KBM-7 (cell line): ENCODE measurements at regions not wholly inside any gene's neighbourhood (a gene's known extent, or its start where the extent isn't known, plus 50 kb on each side); places are given as distances from the start of the nearest gene placed in this dataset.
"Not testable (repeated sequence)": the region's sequence is repeated elsewhere in the genome, so short reads cannot be mapped to it uniquely, and the experiment has no call there.

Experiments
- DNase-seq: peaks from one replicate; pipeline ENCODE4 v3.0.0-alpha.2; 2015
- in situ Hi-C: fragments of 300-500 bp; cut with MboI; formaldehyde crosslinking; loops from 2 replicates; pipeline ENCODE4 v1.14.3; 2020; ENCODE audit warnings: low sequenced_read_pairs, low pct_unique_long_range_greater_than_20kb, mixed read lengths

DNA sequence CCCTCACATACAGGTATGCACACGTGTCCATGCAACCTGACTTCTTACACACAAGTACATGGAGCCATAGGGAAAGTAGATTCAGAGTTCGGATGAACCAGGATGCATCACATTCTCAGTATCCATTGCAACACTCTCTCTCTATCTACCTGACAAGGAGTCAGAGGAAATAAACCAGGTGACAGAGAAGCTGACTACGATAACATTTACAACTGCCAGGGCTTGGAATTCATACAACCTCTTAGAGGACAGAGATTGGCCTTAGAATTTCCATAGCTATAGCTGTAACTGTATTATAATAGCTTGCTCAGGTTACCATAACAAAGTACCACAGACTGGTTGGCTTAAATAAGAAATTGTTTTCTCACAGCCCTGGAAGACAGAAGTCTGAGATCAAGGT, 116.9 kb upstream of the PALMD start:
- DNase-seq, result no peak
- in situ Hi-C loops, result no loop called here

DNA sequence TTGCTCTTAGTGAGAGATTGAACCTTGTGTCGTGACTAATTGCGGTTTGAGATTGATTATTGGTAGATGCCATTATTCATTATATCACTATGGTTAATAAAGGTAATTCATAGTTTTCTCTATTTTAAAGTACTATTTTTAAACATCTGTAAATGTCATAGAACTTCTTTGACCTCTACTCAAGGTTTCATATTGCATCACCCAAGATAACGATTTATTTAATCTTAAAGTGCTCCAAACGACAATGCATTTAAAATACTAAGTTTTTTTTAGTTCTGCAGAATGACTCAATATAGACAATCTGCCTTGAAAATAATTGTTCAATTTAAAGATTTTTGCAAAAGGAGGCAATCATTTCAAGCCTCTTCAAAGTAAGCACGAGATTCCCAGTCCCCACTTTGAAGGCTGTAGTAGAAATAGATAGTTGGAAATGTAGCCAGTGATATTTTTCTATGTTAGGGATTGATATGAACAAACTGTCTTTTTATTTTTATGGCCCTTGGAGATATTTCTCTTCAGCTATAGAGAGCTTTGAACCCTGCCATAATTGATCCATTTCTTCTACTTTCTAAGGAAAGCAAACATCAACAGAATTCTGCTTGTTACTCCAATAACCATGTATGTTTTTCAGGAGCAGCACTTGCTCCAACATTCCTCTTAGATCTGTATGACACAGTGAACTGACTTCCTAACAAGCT, 114.2 kb upstream of the PALMD start:
- DNase-seq, result no peak
- in situ Hi-C loops, result no loop called here

DNA sequence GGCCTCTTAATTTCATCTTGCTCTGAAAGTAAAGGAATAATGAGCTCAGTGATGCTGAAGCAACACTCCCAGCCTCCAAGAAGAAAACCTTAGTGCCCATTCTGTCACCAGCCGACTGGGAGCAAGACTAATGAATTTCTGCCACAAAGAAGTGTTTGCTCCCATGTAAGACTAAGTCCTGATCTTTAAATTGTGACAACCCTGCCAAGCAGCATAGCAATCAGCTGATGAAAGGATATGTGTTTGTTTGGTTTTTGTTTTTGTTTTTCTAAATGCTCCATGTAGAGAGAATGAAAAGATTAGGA, 113.7 kb upstream of the PALMD start:
- in situ Hi-C loops, result no loop called here
- no peak for DNase-seq

DNA sequence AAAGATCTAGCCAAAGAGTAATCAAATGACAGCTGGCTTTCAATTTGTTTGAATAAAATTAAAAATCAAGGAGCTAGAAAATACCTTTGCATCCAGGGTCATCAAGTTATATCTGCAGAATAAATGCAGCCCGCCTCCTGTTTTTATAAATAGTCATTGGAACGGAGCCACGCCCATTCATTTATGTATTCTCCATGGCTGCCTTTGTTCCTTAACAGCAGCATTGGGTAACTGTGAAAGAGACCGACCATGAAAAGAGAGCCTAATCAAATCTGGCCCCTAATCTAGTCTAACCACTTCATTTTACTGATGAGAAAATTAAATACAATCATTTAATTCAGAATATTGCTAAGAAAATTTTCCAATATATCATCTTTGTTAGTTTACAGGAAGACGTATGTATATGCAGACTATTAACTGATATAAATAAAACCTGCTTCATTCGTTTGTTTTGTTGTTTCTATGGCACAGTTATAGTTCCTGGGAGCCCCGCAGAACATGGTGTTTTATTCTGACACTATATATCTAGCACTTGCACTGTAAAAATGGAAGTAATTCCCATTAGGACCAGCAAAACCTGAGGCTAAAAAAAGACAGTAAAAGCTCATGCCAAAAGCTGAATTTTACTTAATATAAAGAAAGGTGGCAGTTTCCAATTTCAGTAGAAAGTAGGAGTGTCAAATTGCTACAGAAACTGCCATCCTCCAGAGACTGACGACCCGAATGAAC, 111.8 kb upstream of the PALMD start:
- in situ Hi-C loops, result no loop called here

DNA sequence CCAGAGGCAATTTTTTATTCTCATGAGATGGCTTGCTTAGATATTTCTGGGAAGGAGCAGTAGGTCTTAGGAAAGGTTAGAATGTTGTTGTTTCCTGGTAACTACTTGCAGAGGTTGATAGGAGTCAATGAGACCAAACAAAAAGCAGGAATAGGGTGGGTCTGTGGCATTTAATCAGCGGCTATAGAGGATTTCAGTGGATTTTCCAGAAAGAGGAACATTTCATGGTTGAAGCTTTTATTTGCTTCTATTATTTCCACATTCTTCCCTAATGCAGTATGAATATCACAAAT, 111.3 kb upstream of the PALMD start:
- in situ Hi-C loops, result no loop called here
- no peak for DNase-seq

More for the DNA sequence above, 111.8 kb upstream of the PALMD start:
- no peak for DNase-seq

DNA sequence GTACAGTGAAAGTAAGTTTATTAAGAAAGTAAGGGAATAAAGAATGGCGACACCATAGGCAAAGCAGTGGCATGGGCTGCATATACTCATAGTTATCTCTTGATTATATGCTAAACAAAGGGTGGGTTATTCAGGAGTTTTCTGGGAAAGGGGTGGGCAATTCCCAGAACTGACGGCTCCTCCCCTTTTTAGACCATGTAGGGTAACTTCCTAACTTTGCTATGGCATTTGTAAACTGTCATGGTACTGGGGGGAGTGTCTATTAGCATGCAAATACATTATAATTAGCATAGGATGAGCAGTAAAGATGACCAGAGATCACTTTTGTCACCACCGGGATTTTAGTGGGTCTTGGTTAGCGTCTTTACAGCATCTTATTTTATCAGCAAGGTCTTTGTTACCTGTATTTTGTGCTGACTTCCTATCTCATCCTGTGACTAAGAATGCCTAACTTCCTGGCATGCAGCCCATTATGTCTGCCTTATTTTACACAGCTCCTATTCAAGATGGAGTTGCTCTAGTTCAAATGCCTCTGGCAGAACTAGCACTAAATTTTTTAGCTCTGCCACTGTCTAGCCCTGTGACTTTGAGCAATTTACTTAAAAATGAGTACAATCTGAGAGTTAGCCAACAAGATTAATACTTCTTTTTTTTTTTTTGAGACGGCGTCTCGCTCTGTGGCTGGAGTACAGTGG, 110.3 kb upstream of the PALMD start:
- in situ Hi-C loops, result no loop called here

DNA sequence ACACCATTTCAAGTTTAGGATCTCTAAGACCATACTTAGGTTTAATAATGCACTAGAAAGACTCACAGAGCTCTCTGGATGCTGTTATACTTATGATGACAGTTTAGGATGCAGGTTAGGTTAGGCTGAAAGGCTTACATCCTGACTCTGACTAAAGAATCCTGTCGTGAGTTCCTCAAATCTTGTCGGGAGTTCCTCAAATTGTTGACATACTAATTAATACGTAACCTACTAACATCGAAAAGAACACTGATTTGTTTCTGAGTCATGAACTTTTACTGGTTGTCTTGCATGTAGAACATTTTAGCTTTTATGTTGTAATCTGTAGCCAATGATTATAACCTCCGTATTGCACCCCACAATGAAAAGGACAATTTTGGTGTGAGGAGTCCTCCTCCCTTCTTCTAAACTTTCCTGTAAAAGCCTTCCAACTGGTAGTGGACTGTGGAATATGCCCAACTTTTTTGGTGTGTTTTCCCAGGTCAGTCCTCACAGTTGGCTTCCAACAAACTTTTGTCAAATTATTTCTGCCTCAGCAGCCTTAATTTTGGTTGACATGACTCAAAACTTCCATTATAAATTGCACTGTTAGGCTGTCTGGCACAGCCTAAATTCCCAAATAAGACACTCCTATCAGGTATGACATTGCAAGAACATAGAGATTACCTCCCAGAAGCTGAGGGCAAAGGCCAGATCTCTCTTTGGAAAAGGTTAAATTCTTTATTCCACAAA, 107.9 kb upstream of the PALMD start:
- DNase-seq, result no peak
- in situ Hi-C loops, result no loop called here

More for the DNA sequence above, 110.3 kb upstream of the PALMD start:
- DNase-seq, result no peak

DNA sequence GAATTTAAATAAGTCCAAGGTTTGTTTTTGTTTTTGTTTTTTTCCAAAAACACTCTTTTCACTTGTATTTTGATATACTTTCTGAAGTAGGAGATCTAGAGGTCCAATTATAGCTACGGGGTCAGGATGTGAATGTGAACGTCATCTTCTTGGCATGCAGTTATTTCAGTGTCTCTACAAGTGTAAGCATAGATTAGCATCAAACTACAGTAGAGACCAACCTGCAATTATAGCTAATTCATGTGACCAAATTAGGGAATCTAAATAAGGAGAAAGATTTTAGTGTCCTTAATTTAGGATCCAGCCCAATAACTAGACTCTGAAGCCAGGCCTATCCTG, 107.3 kb upstream of the PALMD start:
- in situ Hi-C loops, result no loop called here
- no peak for DNase-seq

DNA sequence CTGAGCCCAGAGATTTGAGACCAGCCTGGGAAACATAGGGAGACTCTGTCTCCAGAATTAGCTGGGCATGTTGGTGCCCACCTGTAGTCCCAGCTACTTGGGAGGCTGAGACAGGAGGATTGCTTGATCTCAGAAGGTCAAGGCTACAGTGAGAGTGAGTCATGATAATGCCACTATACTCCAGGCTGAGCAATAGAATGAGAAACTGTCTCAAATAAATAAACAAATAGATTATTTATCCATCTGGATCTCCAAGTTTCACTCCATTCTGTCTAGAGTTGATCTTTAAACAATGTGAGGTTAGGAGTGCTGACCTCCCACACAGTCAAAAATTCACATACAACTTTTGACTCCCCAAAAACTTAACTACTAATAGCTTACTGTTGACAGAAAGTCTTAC, 106.8 kb upstream of the PALMD start:
- in situ Hi-C loops, result no loop called here
- DNase-seq, result no peak

DNA sequence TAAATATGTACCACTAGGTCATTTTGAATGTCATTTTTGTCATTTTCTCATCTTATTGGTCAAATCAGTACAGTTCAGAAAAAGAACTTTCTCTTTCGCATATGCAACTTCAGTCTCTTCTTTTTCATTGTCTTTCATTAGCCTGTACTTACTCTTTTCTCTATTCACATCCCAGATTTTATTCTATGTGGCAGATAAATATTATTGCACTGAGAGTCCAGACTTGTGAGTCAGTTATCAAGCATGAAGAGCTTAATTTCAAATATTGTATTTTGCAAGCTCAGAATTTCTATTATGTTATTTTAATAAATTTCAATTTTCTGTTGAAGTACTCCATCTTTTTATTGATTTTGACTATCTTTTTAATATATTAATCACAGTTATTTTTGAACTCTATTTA, 105.2 kb upstream of the PALMD start:
- in situ Hi-C loops, result no loop called here
- no peak for DNase-seq

DNA sequence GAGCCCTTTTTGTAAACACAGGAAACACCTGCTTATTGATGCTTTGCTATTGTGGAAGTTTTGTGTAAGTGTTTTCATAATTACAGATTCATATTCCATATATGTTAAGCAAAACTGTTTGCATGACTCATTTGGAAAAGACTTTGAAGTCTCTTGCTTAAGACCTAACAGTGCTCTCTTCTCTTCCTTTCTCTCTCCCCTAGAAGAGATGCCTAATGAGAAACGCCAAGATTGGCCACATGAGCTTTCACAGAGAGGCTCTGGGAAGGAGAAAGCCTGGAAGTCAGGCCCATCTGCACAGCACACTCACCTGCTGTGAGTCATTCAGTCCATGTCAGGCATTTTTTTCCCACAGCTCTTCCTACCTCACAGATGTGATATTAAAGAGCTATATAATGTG, 101.6 kb upstream of the PALMD start:
- in situ Hi-C loops, result no loop called here
- DNase-seq, result no peak

DNA sequence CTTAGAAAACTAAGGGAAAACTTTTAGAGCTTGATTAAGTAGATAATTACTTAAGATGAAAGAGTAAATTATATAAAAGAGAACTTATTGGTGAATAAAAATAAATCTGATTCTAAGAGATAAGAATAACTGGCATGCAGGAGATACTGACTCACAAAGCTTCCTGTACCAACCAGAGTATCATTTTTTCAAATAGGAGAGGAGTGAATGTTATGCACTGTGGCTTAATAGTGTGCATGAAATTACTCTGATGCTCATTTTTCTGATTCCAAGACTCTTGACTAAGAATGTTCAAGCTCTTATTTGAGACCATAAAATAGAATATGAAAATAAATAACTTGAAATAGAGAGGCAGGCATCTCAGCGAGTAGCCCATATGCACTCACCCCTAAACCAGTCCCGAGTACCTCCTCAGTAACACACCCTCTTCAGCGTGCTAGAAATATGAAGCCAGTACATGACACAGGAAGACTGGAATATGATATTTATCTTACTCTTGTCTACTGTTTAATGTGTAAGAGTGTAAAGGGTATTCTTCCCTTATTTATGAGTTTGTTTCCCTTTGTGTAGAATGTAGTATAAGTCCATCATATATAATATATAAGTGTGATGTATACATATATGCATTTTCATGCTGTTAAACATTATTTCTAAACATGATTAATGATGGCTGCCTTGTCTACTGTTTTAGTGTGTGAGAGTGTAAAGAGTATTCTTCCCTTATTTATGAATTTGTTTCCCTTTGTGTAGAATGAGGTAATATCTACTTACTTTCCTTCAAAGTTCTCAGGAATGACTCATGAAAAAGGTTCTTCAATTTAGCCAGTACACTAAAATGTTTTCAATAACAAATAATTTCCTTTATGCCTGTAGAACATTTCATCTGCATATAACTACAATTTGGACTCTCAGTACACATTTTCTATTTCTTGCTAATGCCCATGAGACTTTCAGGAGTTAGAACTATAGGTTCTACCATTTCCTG, 99.2 kb upstream of the PALMD start:
- DNase-seq, result no peak

DNA sequence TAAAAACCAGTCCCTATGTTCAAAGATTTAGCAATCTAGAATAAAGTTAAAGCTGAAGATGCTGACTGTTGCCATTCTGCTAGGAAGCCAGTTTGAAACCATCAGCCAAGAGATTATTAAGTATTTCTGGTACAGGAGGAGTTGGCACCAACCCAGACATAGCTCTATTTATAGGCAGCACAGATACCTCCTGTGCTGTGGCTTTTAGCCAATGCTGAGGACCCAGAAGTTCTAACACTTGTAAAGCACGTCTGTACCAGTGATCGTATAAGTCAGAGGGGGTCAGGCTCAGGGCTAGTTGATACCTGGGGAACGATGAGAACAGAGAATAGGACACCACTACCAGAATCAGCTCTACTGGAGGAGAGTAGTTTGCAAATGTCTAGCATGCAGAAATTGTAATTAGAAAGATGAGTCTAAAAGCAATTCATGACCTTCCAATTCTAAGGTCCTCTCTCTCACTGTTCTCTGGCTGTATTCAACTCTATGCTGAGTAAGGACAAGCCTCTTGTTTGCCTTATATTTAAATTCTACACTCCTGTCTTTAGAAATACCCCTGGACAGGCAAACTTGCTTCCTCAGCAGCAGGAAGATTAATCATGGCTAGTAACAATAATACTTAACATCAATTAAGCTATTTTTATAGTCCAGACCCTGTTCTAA, 96.8 kb upstream of the PALMD start:
- in situ Hi-C loops, result no loop called here
- no peak for DNase-seq

More for the DNA sequence above, 99.2 kb upstream of the PALMD start:
- in situ Hi-C loops, result no loop called here

DNA sequence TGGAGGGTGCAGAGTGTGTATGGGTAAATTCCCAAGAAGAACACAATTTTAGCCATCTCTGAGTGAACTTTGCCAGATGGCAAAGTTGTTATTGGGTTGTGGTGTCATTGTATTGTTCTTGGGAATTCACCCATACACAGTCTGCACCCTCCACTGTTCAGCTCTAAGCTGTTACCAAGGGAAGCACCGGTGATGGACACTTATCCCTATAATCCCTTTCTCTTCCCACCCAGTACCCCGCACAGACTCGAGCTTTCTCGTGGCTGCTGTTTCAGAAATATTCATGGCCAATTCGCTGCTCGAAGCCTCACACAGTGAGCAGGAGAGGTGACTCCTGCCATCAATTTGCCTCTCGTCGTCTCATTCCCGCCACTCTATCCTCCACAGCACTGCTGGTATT, 95.7 kb upstream of the PALMD start:
- in situ Hi-C loops, result no loop called here
- no peak for DNase-seq

DNA sequence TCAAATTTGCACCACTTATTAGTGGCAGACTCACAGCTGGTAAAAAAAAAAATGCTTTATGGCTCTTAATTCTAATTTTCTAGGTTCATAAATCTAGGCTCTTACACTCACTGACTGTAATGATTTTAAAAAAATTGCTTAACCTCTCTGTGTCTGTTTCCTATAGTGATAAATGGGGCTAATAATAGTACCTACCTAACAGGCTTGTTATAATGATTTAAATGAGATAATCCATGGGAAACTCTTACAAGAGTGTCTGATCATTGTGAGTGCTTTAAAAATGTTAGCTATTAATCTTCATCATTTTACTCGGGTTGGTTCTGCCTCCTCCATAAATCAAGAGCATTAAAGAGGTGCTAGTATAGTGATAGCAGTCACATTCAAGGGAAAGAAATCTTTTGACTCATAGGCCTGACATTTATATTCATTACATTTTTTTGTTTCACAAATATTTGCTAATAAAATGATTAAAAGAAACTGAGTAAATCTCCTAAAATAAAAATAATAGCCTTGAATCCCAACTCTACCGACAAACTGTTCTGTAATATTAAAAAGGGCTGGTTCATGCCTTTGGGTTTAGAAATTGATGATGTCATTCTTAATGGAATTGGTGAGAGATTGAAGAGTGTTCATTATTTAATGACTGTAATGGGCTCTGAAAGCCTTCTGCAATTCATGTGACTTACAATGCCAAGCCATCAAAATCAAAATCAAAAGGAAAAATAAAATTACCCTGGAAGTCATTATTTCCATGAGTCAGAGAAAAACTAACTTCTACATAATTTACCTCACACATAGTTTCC, 93.9 kb upstream of the PALMD start:
- DNase-seq, result no peak
- in situ Hi-C loops, result no loop called here

DNA sequence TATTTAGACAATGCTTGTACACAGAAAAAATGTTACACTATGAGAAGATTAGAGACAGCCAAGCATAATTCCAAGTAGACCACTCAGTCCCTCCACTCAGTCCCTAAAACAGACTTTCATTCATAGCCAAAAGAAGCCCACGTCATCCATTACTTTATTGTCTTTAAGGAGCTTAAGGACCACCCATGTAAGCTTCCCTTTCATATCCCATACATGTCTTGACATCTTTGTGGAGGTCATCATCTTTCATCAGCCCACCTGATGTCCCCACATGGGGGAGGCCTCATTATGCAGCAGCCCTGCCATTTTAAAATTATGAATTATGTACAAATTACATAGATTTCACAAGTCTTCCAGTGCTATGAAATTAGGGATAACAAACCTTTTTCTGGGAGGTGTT, 92.6 kb upstream of the PALMD start:
- in situ Hi-C loops, result no loop called here
- no peak for DNase-seq

DNA sequence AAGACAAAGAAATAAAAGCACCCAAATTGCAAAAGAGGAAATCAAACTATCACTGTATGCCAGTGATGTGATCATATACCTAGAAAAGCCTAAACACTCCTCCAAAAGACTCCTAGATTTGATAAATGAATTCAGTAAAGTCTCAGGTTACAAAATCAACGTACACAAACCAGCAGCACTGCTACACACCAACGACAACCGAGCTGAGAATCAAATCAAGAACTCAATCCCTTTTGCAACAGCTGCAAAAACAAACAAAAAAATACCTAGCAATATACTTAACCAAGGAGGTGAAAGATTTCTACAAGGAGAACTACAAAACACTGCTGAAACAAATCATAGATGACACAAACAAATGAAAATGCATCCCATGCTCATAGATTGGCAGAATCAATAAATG, 92.1 kb upstream of the PALMD start:
- in situ Hi-C loops, DNase-seq: not testable (repeated sequence)

DNA sequence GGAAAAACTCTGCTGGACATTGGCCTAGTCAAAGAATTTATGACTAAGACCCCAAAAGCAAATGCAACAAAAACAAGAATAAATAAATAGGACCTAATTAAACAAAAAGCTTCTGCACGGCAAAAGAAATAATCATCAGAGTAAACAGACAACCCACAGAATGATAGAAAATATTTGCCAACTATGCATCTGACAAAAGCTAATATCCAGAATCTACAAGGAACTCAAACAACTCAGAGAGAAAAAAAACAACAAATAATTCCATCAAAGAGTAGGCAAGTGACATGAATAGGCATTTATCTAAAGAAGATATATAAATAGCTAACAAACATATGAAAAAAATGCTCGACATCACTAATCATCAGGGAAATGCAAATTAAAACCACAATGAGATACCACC, 91.2 kb upstream of the PALMD start:
- in situ Hi-C loops, result no loop called here
- no peak for DNase-seq
